IPS-15b (cell line): ENCODE measurements at regions not wholly inside any gene's neighbourhood (a gene's known extent, or its start where the extent isn't known, plus 50 kb on each side); places are given as distances from the start of the nearest gene placed in this dataset.
"Not testable (repeated sequence)": the region's sequence is repeated elsewhere in the genome, so short reads cannot be mapped to it uniquely, and the experiment has no call there.

Experiments
- H3K27me3 ChIP-seq: one replicate; pipeline ENCODE4 v1.6.1; 2013; ENCODE audit warnings: low read length; ENCODE audit not compliant: control insufficient read depth, insufficient read depth
- H3K36me3 ChIP-seq: one replicate; pipeline ENCODE4 v1.6.1; 2013; ENCODE audit warnings: low read length; ENCODE audit not compliant: control insufficient read depth, insufficient read depth
- H3K4me1 ChIP-seq: one replicate; pipeline ENCODE4 v1.6.1; 2013; ENCODE audit warnings: mild to moderate bottlenecking, low read length; ENCODE audit not compliant: control insufficient read depth, insufficient read depth
- H3K4me3 ChIP-seq: one replicate; pipeline ENCODE4 v1.5.1; 2013; ENCODE audit warnings: low read depth, low read length
- H3K9ac ChIP-seq: one replicate; pipeline ENCODE4 v1.6.1; 2013; ENCODE audit warnings: low read depth, mild to moderate bottlenecking, low read length
- H3K9me3 ChIP-seq: one replicate; pipeline ENCODE4 v1.6.1; 2013; ENCODE audit warnings: mild to moderate bottlenecking, low read length; ENCODE audit not compliant: control insufficient read depth, insufficient read depth

GRCh38 chr17:51423421-51424160 is 163.2 kb downstream of the UTP18 start:
- no peaks in the 10 kb centered on the region for H3K9me3 ChIP-seq
- H3K9ac ChIP-seq = no peak overlapping the region
- no peak overlapping the region for H3K4me3 ChIP-seq
- no peaks in the 10 kb centered on the region for H3K4me1 ChIP-seq
- H3K27me3 ChIP-seq = no peaks in the 10 kb centered on the region
- H3K36me3 ChIP-seq = no peaks in the 10 kb centered on the region

GRCh38 chr17:51425773-51426172 is 165.4 kb downstream of the UTP18 start:
- H3K27me3 ChIP-seq = no peaks in the 10 kb centered on the region
- H3K4me1 ChIP-seq = no peaks in the 10 kb centered on the region
- no peak overlapping the region for H3K4me3 ChIP-seq
- no peaks in the 10 kb centered on the region for H3K36me3 ChIP-seq
- no peak overlapping the region for H3K9ac ChIP-seq
- no peaks in the 10 kb centered on the region for H3K9me3 ChIP-seq

- Histone ChIP-seq H3K27me3 (no peaks in the 10 kb centered on the region), H3K9ac (no peak overlapping the region), H3K9me3 (no peaks in the 10 kb centered on the region), H3K4me1 (no peaks in the 10 kb centered on the region), H3K4me3 (no peak overlapping the region), H3K36me3 (no peaks in the 10 kb centered on the region)
These were observed 167.0 kb downstream of the UTP18 start for GRCh38 chr17:51427323-51427811.

GRCh38 chr17:51427856-51428255 is 167.5 kb downstream of the UTP18 start:
- Histone ChIP-seq H3K9ac (no peak overlapping the region), H3K4me3 (no peak overlapping the region), H3K36me3 (no peaks in the 10 kb centered on the region), H3K9me3 (no peaks in the 10 kb centered on the region), H3K4me1 (no peaks in the 10 kb centered on the region), H3K27me3 (no peaks in the 10 kb centered on the region)

GRCh38 chr17:51428668-51429495 is 168.5 kb downstream of the UTP18 start:
- Histone ChIP-seq H3K9me3 (no peaks in the 10 kb centered on the region), H3K9ac (no peak overlapping the region), H3K4me1 (no peaks in the 10 kb centered on the region), H3K27me3 (no peaks in the 10 kb centered on the region), H3K36me3 (no peaks in the 10 kb centered on the region), H3K4me3 (no peak overlapping the region)

- not testable (repeated sequence) for H3K36me3 ChIP-seq, H3K4me1 ChIP-seq, H3K9ac ChIP-seq, H3K4me3 ChIP-seq, H3K9me3 ChIP-seq, H3K27me3 ChIP-seq
These were observed 169.6 kb downstream of the UTP18 start for GRCh38 chr17:51429938-51430337.

GRCh38 chr17:51430591-51430990 is 170.2 kb downstream of the UTP18 start:
- H3K4me3 ChIP-seq = no peak overlapping the region
- no peaks in the 10 kb centered on the region for H3K4me1 ChIP-seq
- H3K36me3 ChIP-seq = no peaks in the 10 kb centered on the region
- no peaks in the 10 kb centered on the region for H3K27me3 ChIP-seq
- no peaks in the 10 kb centered on the region for H3K9me3 ChIP-seq
- H3K9ac ChIP-seq = no peak overlapping the region

- no peak overlapping the region for H3K4me3 ChIP-seq
- H3K9ac ChIP-seq = no peak overlapping the region
- H3K4me1 ChIP-seq = no peaks in the 10 kb centered on the region
- no peaks in the 10 kb centered on the region for H3K27me3 ChIP-seq
- H3K36me3 ChIP-seq = no peaks in the 10 kb centered on the region
- H3K9me3 ChIP-seq = no peaks in the 10 kb centered on the region
These were observed 174.3 kb downstream of the UTP18 start for GRCh38 chr17:51434434-51435170.

- H3K9ac ChIP-seq = no peak overlapping the region
- no peak overlapping the region for H3K4me3 ChIP-seq
- H3K27me3 ChIP-seq = no peaks in the 10 kb centered on the region
These were observed 174.8 kb downstream of the UTP18 start for GRCh38 chr17:51435171-51435552.

GRCh38 chr17:51435641-51436091 is 175.3 kb downstream of the UTP18 start:
- Histone ChIP-seq H3K27me3 (no peaks in the 10 kb centered on the region), H3K9me3 (no peaks in the 10 kb centered on the region), H3K4me1 (no peaks in the 10 kb centered on the region), H3K36me3 (no peaks in the 10 kb centered on the region), H3K4me3 (no peak overlapping the region), H3K9ac (no peak overlapping the region)

More at GRCh38 chr17:51435171-51435552, 174.8 kb downstream of the UTP18 start:
- Histone ChIP-seq H3K9me3 (no peaks in the 10 kb centered on the region), H3K36me3 (no peaks in the 10 kb centered on the region), H3K4me1 (no peaks in the 10 kb centered on the region)

GRCh38 chr17:51439395-51440229 is 179.3 kb downstream of the UTP18 start:
- no peaks in the 10 kb centered on the region for H3K9me3 ChIP-seq
- no peak overlapping the region for H3K9ac ChIP-seq
- H3K36me3 ChIP-seq = no peaks in the 10 kb centered on the region
- H3K4me1 ChIP-seq = no peaks in the 10 kb centered on the region
- H3K27me3 ChIP-seq = no peaks in the 10 kb centered on the region
- no peak overlapping the region for H3K4me3 ChIP-seq
